Erythroblast (primary cell): ENCODE measurements at regions not wholly inside any gene's neighbourhood (a gene's known extent, or its start where the extent isn't known, plus 50 kb on each side); places are given as distances from the start of the nearest gene placed in this dataset.

Source experiments
- GATA1 ChIP-seq: IDR thresholded peaks from 2 replicates; pipeline ENCODE4 v1.6.1; 2011; ENCODE audit warnings: low read depth, mild to moderate bottlenecking, control low read depth, low read length, moderate library complexity
- POLR2A ChIP-seq: IDR thresholded peaks from 2 replicates; pipeline ENCODE4 v1.6.1; 2011; ENCODE audit warnings: mild to moderate bottlenecking, low read length

- TF ChIP-seq POLR2A (no peak), GATA1 (no peak)
These were observed 330.1 kb downstream of the CYRIA start for GRCh38 chr2:16335604-16335930.
